OCI-LY7 (cell line): ENCODE measurements at regions not wholly inside any gene's neighbourhood (a gene's known extent, or its start where the extent isn't known, plus 50 kb on each side); places are given as distances from the start of the nearest gene placed in this dataset.

Experiments used
- CTCF ChIP-seq: fragments of 200-600 bp; sonication (generic); conservative IDR thresholded peaks from 2 replicates; pipeline ENCODE4 v1.5.1; 2014; ENCODE audit warnings: mild to moderate bottlenecking, antibody characterized with exemption, low read length, moderate library complexity, mixed read lengths
- EZH2phosphoT487 ChIP-seq: fragments of 200-600 bp; sonication (generic); IDR thresholded peaks from 2 replicates; pipeline ENCODE4 v1.6.1; 2018; ENCODE audit warnings: low read depth, borderline replicate concordance, mild to moderate bottlenecking, mixed run types, antibody characterized with exemption, low read length, moderate library complexity, mixed read lengths

GRCh38 chr2:139237023-139237422 is 456.8 kb upstream of the NXPH2 start:
- TF ChIP-seq CTCF = no peak
- TF ChIP-seq EZH2phosphoT487 = no peak
